OCI-LY7 (cell line): ENCODE measurements at regions not wholly inside any gene's neighbourhood (a gene's known extent, or its start where the extent isn't known, plus 50 kb on each side); places are given as distances from the start of the nearest gene placed in this dataset.

Source experiments
- BruUV-seq: library from RNA; stranded (reverse); fragments of 400-500 nt; replicated peaks from 2 replicates; lab custom pipeline; 2021; lab: Mats Ljungman, UMichigan
- CTCF ChIA-PET: fragments of 300-600 bp; sonication (Branson Sonifier 250); formaldehyde crosslinking; loops from one replicate; lab custom pipeline; 2022; ENCODE audit warnings: antibody characterized with exemption; ENCODE audit not compliant: unreplicated experiment; lab: Charles Lee
- POLR2A ChIA-PET: fragments of 300-600 bp; sonication (Branson Sonifier 250); formaldehyde crosslinking; loops from one replicate; lab custom pipeline; 2022; ENCODE audit warnings: antibody characterized with exemption; lab: Charles Lee
- DNase-seq: peaks from one replicate; pipeline ENCODE4 v3.0.0-alpha.2; 2015; ENCODE audit warnings: low spot score
- H2AFZ ChIP-seq: fragments of 200-600 bp; sonication (generic), shearing (Covaris generic); 2 replicates; pipeline ENCODE4 v1.6.1; 2014; ENCODE audit warnings: mild to moderate bottlenecking, antibody characterized with exemption, low read length, moderate library complexity
- H3K27ac ChIP-seq: fragments of 200-600 bp; sonication (generic); 2 replicates; pipeline ENCODE4 v1.5.1; 2014; ENCODE audit warnings: mixed run types, low read depth, mild to moderate bottlenecking, moderate library complexity, low read length, inconsistent platforms; ENCODE audit not compliant: poor library complexity, severe bottlenecking
- H3K36me3 ChIP-seq: fragments of 200-600 bp; sonication (generic); 2 replicates; pipeline ENCODE4 v1.6.1; 2014; ENCODE audit warnings: mild to moderate bottlenecking, antibody characterized with exemption, low read length, moderate library complexity, mixed read lengths; ENCODE audit not compliant: insufficient read depth
- H3K4me1 ChIP-seq: fragments of 200-600 bp; sonication (generic); 2 replicates; pipeline ENCODE4 v1.5.1; 2014; ENCODE audit warnings: mild to moderate bottlenecking, low read length; ENCODE audit not compliant: insufficient read depth, poor library complexity, severe bottlenecking
- H3K4me2 ChIP-seq: fragments of 200-600 bp; sonication (generic); 2 replicates; pipeline ENCODE4 v1.6.1; 2014; ENCODE audit warnings: mild to moderate bottlenecking, low read length
- H3K4me3 ChIP-seq: fragments of 200-600 bp; sonication (generic); 2 replicates; pipeline ENCODE4 v1.5.1; 2014; ENCODE audit warnings: mild to moderate bottlenecking, low read depth, low read length; ENCODE audit not compliant: poor library complexity, severe bottlenecking
- H3K79me2 ChIP-seq: fragments of 200-600 bp; sonication (generic); 2 replicates; pipeline ENCODE4 v1.6.1; 2016; ENCODE audit warnings: low read depth, mild to moderate bottlenecking, low read length, moderate library complexity, mixed read lengths; ENCODE audit not compliant: insufficient read depth
- H3K9me2 ChIP-seq: fragments of 200-600 bp; sonication (generic); 2 replicates; pipeline ENCODE4 v1.6.1; 2016; ENCODE audit warnings: mild to moderate bottlenecking, low read length, mixed read lengths; ENCODE audit not compliant: insufficient read depth
- H3K9me3 ChIP-seq: fragments of 200-600 bp; sonication (generic); 2 replicates; pipeline ENCODE4 v1.6.1; 2014; ENCODE audit warnings: mild to moderate bottlenecking, mixed run types, low read length, mixed read lengths
- H4K20me1 ChIP-seq: fragments of 200-600 bp; sonication (generic); 2 replicates; pipeline ENCODE4 v1.6.1; 2014; ENCODE audit warnings: mild to moderate bottlenecking, antibody characterized with exemption, low read length, moderate library complexity, mixed read lengths; ENCODE audit not compliant: insufficient read depth
- CTCF ChIP-seq: fragments of 200-600 bp; sonication (generic); conservative IDR thresholded peaks from 2 replicates; pipeline ENCODE4 v1.5.1; 2014; ENCODE audit warnings: mild to moderate bottlenecking, antibody characterized with exemption, low read length, moderate library complexity, mixed read lengths
- EZH2phosphoT487 ChIP-seq: fragments of 200-600 bp; sonication (generic); IDR thresholded peaks from 2 replicates; pipeline ENCODE4 v1.6.1; 2018; ENCODE audit warnings: low read depth, borderline replicate concordance, mild to moderate bottlenecking, mixed run types, antibody characterized with exemption, low read length, moderate library complexity, mixed read lengths
- intact Hi-C: fragments of 100-400 bp; cut with micrococcal nuclease; formaldehyde crosslinking; loops from one replicate; pipeline ENCODE4 v1.10.0; 2022; ENCODE audit not compliant: unreplicated experiment

DNA sequence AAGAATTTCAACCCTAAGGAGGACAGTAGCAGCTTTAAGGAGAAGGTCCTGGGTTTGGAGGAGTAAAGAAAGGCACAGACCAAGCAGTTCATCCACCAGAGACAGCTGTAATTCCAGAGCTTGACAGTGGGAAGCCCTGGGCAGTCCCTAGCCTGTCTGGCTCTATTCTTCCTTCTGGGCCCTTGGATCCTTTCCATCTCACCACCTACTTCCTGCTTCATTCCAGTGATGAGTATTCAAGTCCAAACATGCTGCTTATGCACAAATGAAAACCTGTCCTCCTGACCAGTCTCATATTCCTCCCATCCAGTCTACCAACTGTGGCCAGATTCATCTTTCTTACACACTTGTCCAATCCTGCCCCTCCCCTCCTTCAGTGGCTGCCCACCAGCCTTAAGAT, 171.4 kb downstream of the CNTN3 start:
- intact Hi-C loops: no loop called here

DNA sequence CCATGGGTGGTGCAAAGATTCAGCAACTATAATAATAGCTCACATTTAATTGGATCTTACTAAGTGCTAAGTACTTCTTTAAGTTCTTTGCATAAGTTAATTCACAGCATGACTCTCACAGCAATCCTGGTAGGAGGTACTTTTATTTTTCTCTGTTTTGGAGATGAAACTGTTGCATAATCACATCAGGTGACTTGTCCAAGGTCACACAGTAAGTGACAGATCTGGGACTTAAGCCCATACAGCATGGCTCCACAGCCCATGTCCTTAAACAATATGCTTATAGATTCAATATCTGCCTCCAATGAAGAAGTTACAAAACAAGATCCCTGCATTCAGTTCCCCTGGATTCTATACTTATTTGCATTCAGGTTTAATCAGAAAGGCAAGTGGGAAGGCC, 171.8 kb downstream of the CNTN3 start:
- Histone ChIP-seq H3K79me2 (no peaks in the 10 kb centered on the region), H4K20me1 (no peaks in the 10 kb centered on the region), H3K27ac (no peak overlapping the region), H3K4me1 (no peaks in the 10 kb centered on the region), H3K36me3 (no peaks in the 10 kb centered on the region), H3K9me2 (no peaks in the 10 kb centered on the region), H3K9me3 (no peaks in the 10 kb centered on the region), H2AFZ (no peak overlapping the region), H3K4me2 (no peak overlapping the region), H3K4me3 (no peak overlapping the region)
- CTCF ChIA-PET: no interaction called here
- intact Hi-C loops: no loop called here
- POLR2A ChIA-PET: no interaction called here
- DNase-seq: no peak
- BruUV-seq: no TSS peak
- TF ChIP-seq EZH2phosphoT487 (no peak), CTCF (no peak)

More for the DNA sequence above, 171.4 kb downstream of the CNTN3 start:
- Histone ChIP-seq H3K4me2 (no peak overlapping the region), H4K20me1 (no peaks in the 10 kb centered on the region), H3K27ac (no peak overlapping the region), H3K9me3 (no peaks in the 10 kb centered on the region), H3K36me3 (no peaks in the 10 kb centered on the region), H3K4me1 (no peaks in the 10 kb centered on the region), H3K9me2 (no peaks in the 10 kb centered on the region), H3K4me3 (no peak overlapping the region), H2AFZ (no peak overlapping the region), H3K79me2 (no peaks in the 10 kb centered on the region)
- BruUV-seq: no TSS peak
- CTCF ChIA-PET: no interaction called here
- no peak for DNase-seq
- POLR2A ChIA-PET: no interaction called here
- TF ChIP-seq EZH2phosphoT487: no peak
- no peak for TF ChIP-seq CTCF

DNA sequence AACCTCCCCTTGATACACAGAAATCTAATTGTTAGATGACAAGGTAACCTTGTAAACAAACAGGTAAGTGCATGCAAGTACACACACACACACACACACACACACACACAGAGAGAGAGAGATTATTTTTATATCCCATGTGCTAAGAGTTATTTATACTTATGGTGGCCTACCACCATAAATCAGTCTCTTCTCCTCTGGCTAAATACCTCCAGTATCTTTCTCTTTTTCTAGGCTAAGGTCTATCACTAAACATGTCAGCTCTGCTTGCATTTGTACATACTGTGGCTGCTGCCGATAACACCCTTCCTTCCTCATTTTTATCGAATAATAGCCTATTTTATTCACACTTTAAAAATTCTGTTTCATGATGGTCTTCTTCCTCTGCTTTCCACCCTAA, 172.4 kb downstream of the CNTN3 start:
- intact Hi-C loops: no loop called here

More for the DNA sequence above, 172.4 kb downstream of the CNTN3 start:
- no peak for DNase-seq
- no TSS peak for BruUV-seq
- H3K9me2 ChIP-seq: no peaks in the 10 kb centered on the region
- no peaks in the 10 kb centered on the region for H4K20me1 ChIP-seq
- TF ChIP-seq EZH2phosphoT487 (no peak), CTCF (no peak)
- H3K4me2 ChIP-seq: no peak overlapping the region
- no peak overlapping the region for H2AFZ ChIP-seq
- POLR2A ChIA-PET: no interaction called here
- CTCF ChIA-PET: no interaction called here
- no peak overlapping the region for H3K27ac ChIP-seq
- H3K79me2 ChIP-seq: no peaks in the 10 kb centered on the region
- no peaks in the 10 kb centered on the region for H3K4me1 ChIP-seq
- H3K36me3 ChIP-seq: no peaks in the 10 kb centered on the region
- H3K9me3 ChIP-seq: no peaks in the 10 kb centered on the region
- no peak overlapping the region for H3K4me3 ChIP-seq
